NB4 (cell line): ENCODE measurements at regions not wholly inside any gene's neighbourhood (a gene's known extent, or its start where the extent isn't known, plus 50 kb on each side); places are given as distances from the start of the nearest gene placed in this dataset.

Experiments used
- DNase-seq: peaks from one replicate; pipeline ENCODE4 v3.0.0; 2010; ENCODE audit warnings: low read depth
- H3K4me3 ChIP-seq: one replicate; pipeline ENCODE4 v1.5.1; 2011; ENCODE audit warnings: mild to moderate bottlenecking, low read depth, low read length, moderate library complexity
- CTCF ChIP-seq: IDR thresholded peaks from one replicate; pipeline ENCODE4 v1.5.1; 2012; ENCODE audit warnings: low read depth, low read length
- MYC ChIP-seq: IDR thresholded peaks from 2 replicates; pipeline ENCODE4 v1.6.1; 2011; ENCODE audit warnings: low read depth, low read length
- POLR2A ChIP-seq: IDR thresholded peaks from 2 replicates; pipeline ENCODE4 v1.6.1; 2011; ENCODE audit warnings: mild to moderate bottlenecking; ENCODE audit not compliant: insufficient read length; ENCODE audit errors: extremely low read depth
- TF ChIP-seq, protein P1 (sequence below): IDR thresholded peaks from 2 replicates; pipeline ENCODE4 v1.6.1; 2011; ENCODE audit warnings: low read depth, low read length

- no peak for TF ChIP-seq POLR2A
- TF ChIP-seq, protein P1, sequence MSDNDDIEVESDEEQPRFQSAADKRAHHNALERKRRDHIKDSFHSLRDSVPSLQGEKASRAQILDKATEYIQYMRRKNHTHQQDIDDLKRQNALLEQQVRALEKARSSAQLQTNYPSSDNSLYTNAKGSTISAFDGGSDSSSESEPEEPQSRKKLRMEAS: no peak
- TF ChIP-seq CTCF: no peak
- TF ChIP-seq MYC: no peak
- no peak overlapping the region for H3K4me3 ChIP-seq
- no peak for DNase-seq
Measured at GRCh38 chr4:125515016-125515415, 200.3 kb downstream of the FAT4 start.

DNA sequence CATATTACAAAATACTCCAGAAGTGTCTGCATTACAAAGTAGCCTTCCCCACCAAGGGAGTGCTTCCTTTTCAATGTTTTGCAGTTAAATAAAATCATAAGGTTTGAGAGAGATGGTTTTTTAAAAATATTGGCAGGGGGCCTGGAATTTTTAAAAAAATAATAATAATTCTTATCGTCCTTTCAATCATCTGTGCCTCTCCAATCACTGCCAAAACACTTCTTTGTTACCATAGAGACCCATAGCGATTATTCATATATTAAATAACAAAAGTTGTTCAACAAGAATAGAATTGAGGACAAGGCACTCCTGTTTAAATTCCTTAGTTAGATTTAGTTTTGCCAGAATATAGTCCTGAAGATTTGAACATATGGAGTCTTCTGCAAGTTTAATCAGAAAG, 203.1 kb downstream of the FAT4 start:
- H3K4me3 ChIP-seq: no peak overlapping the region
- TF ChIP-seq POLR2A (no peak), MYC (no peak), CTCF (no peak)
- TF ChIP-seq, protein P1: no peak
- DNase-seq: no peak

- DNase-seq: no peak
- no peak overlapping the region for H3K4me3 ChIP-seq
- TF ChIP-seq MYC (no peak), CTCF (no peak), POLR2A (no peak)
- TF ChIP-seq, protein P1: no peak
Measured at GRCh38 chr4:125518281-125518680, 203.5 kb downstream of the FAT4 start.

DNA sequence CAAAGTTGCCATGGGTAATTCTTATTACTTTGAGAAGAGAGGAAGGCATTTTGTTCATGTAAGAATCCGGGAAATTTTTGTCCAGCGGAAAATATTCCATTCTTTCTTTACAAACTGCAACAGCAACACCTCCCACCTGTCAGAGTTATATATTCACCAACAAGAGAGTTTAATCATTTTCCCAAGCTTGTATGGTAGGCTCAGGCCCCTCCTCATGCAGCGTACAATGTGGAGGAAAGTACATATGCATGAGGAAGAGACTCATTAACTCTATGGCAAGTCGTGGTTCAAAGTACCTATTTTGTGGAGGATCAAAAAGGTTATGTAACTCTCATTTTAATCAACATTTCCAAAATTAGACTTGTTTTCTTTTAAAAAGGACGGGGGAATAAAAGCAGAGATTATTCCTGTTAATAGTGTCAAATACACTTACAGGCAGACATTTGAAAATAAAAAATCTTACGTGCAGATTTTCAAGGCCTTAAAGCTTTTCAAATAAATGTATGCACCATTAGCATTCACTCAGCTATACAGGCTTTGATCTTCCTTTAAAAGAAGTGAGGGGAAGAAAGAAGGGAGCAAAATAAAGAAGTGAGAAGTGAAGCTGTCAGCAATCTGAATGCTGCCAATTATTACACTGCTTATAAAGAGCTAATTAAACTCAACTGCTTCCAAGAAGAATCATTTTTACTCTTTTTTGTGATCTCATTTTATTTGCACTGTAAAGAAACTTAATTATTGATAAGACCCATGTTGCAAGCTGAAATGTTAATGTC, 204.8 kb downstream of the FAT4 start:
- H3K4me3 ChIP-seq: no peak overlapping the region
- TF ChIP-seq MYC: no peak
- TF ChIP-seq CTCF: no peak
- DNase-seq: no peak

GRCh38 chr4:125520258-125520990, 205.7 kb downstream of the FAT4 start:
- H3K4me3 ChIP-seq: no peak overlapping the region
- no peak for DNase-seq
- TF ChIP-seq POLR2A (no peak), CTCF (no peak), MYC (no peak)
- TF ChIP-seq, protein P1: no peak
